H9 (cell line): ENCODE measurements at regions not wholly inside any gene's neighbourhood (a gene's known extent, or its start where the extent isn't known, plus 50 kb on each side); places are given as distances from the start of the nearest gene placed in this dataset.

Experiments used
- DNase-seq: peaks from one replicate; pipeline ENCODE4 v3.0.0-alpha.2; 2017
- H2AFZ ChIP-seq: one replicate; pipeline ENCODE4 v1.6.1; 2013; ENCODE audit warnings: mild to moderate bottlenecking, low read length, control low read depth, moderate library complexity
- H2AK5ac ChIP-seq: 2 replicates; pipeline ENCODE4 v1.6.1; 2013; ENCODE audit warnings: low read length, control low read depth, mixed read lengths; ENCODE audit not compliant: insufficient read length
- H2BK120ac ChIP-seq: one replicate; pipeline ENCODE4 v1.6.1; 2013; ENCODE audit warnings: low read depth, mild to moderate bottlenecking, low read length, control low read depth, inconsistent platforms; ENCODE audit not compliant: poor library complexity, severe bottlenecking
- H2BK12ac ChIP-seq: 2 replicates; pipeline ENCODE4 v1.6.1; 2013; ENCODE audit warnings: low read length, control low read depth, mixed read lengths, low read depth; ENCODE audit not compliant: insufficient read length
- H2BK15ac ChIP-seq: 2 replicates; pipeline ENCODE4 v1.6.1; 2013; ENCODE audit warnings: low read depth, low read length, control low read depth
- H2BK20ac ChIP-seq: one replicate; pipeline ENCODE4 v1.6.1; 2013; ENCODE audit warnings: low read depth, mild to moderate bottlenecking, low read length, control low read depth, inconsistent platforms; ENCODE audit not compliant: poor library complexity, severe bottlenecking
- H2BK5ac ChIP-seq: 2 replicates; pipeline ENCODE4 v1.6.1; 2013; ENCODE audit warnings: low read length, control low read depth, mixed read lengths; ENCODE audit not compliant: insufficient read length
- H3K14ac ChIP-seq: 2 replicates; pipeline ENCODE4 v1.6.1; 2013; ENCODE audit warnings: low read length, control low read depth; ENCODE audit not compliant: insufficient read depth
- H3K18ac ChIP-seq: 2 replicates; pipeline ENCODE4 v1.6.1; 2013; ENCODE audit warnings: low read depth, mild to moderate bottlenecking, mixed read lengths, low read length, control low read depth; ENCODE audit not compliant: insufficient read length
- H3K23ac ChIP-seq: 2 replicates; pipeline ENCODE4 v1.6.1; 2013; ENCODE audit warnings: low read length, control low read depth, mixed read lengths, low read depth; ENCODE audit not compliant: insufficient read length
- H3K23me2 ChIP-seq: 2 replicates; pipeline ENCODE4 v1.6.1; 2013; ENCODE audit warnings: low read depth, mild to moderate bottlenecking, mixed read lengths, low read length, control low read depth; ENCODE audit not compliant: insufficient read length, poor library complexity, severe bottlenecking
- H3K27ac ChIP-seq: 2 replicates; pipeline ENCODE4 v1.5.1; 2013; ENCODE audit warnings: low read length, control low read depth, mixed read lengths, low read depth; ENCODE audit not compliant: insufficient read length
- H3K27me3 ChIP-seq: 2 replicates; pipeline ENCODE4 v1.6.1; 2013; ENCODE audit warnings: low read length, control low read depth, inconsistent platforms; ENCODE audit not compliant: insufficient read depth
- H3K4ac ChIP-seq: 2 replicates; pipeline ENCODE4 v1.6.1; 2013; ENCODE audit warnings: low read depth, mild to moderate bottlenecking, control low read depth, inconsistent platforms, low read length, moderate library complexity
- H3K4me1 ChIP-seq: 2 replicates; pipeline ENCODE4 v1.6.1; 2013; ENCODE audit warnings: low read length, control low read depth, inconsistent platforms; ENCODE audit not compliant: insufficient read depth
- H3K4me2 ChIP-seq: 2 replicates; pipeline ENCODE4 v1.6.1; 2013; ENCODE audit warnings: low read length, control low read depth, mixed read lengths; ENCODE audit not compliant: insufficient read length, insufficient read depth
- H3K56ac ChIP-seq: 2 replicates; pipeline ENCODE4 v1.6.1; 2013; ENCODE audit warnings: low read depth, mild to moderate bottlenecking, mixed read lengths, low read length, control low read depth; ENCODE audit not compliant: insufficient read length
- H3K79me1 ChIP-seq: 2 replicates; pipeline ENCODE4 v1.6.1; 2013; ENCODE audit warnings: low read depth, mild to moderate bottlenecking, moderate library complexity, low read length, control low read depth, inconsistent platforms; ENCODE audit not compliant: insufficient read depth, poor library complexity, severe bottlenecking
- H3K79me2 ChIP-seq: 2 replicates; pipeline ENCODE4 v1.6.1; 2013; ENCODE audit warnings: low read length, control low read depth, inconsistent platforms; ENCODE audit not compliant: insufficient read depth
- H3K9ac ChIP-seq: 2 replicates; pipeline ENCODE4 v1.6.1; 2013; ENCODE audit warnings: low read length, control low read depth, mixed read lengths; ENCODE audit not compliant: insufficient read length; ENCODE audit errors: extremely low read depth
- H3K9me3 ChIP-seq: one replicate; pipeline ENCODE4 v1.6.1; 2013; ENCODE audit warnings: low read depth, low read length, inconsistent platforms; ENCODE audit not compliant: control insufficient read depth
- H3T11ph ChIP-seq: one replicate; pipeline ENCODE4 v1.6.1; 2013; ENCODE audit warnings: mild to moderate bottlenecking, low read length, control low read depth, inconsistent platforms
- H4K20me1 ChIP-seq: one replicate; pipeline ENCODE4 v1.6.1; 2013; ENCODE audit not compliant: control insufficient read depth, insufficient read length, insufficient read depth
- H4K5ac ChIP-seq: 2 replicates; pipeline ENCODE4 v1.6.1; 2013; ENCODE audit warnings: low read depth, mild to moderate bottlenecking, mixed read lengths, low read length, control low read depth; ENCODE audit not compliant: insufficient read length
- H4K8ac ChIP-seq: replicated peaks from 2 replicates; pipeline ENCODE4 v1.6.1; 2013; ENCODE audit warnings: low read length, control low read depth, mixed read lengths, low read depth; ENCODE audit not compliant: insufficient read length
- H4K91ac ChIP-seq: 2 replicates; pipeline ENCODE4 v1.6.1; 2013; ENCODE audit warnings: low read depth, mild to moderate bottlenecking, moderate library complexity, mixed read lengths, low read length, control low read depth; ENCODE audit not compliant: insufficient read length
- H3K27ac Mint-ChIP-seq, 3 experiments: 2 replicates in 2 of 3; 3 replicates in 1 of 3; pipeline ENCODE4 v1.8.0; 2020 to 2021; ENCODE audit warnings: mixed read lengths in 3 of 3, mild to moderate bottlenecking in 1 of 3, moderate library complexity in 1 of 3
- H3K27me3 Mint-ChIP-seq: 2 replicates; pipeline ENCODE4 v1.8.0; 2021; ENCODE audit warnings: low read depth, mild to moderate bottlenecking, moderate library complexity, mixed read lengths
- H3K36me3 Mint-ChIP-seq, 3 experiments: 2 replicates in 2 of 3; 3 replicates in 1 of 3; pipeline ENCODE4 v1.8.0; 2020 to 2021; ENCODE audit warnings: low read depth in 3 of 3, mixed read lengths in 3 of 3; ENCODE audit not compliant: insufficient read depth in 1 of 3
- H3K4me1 Mint-ChIP-seq, 2 experiments: 2 replicates each; pipeline ENCODE4 v1.8.0; 2020; ENCODE audit warnings: mixed read lengths in 2 of 2
- H3K4me3 Mint-ChIP-seq, 2 experiments: 2 replicates in 1 of 2; 3 replicates in 1 of 2; pipeline ENCODE4 v1.8.0; 2020 to 2021; ENCODE audit warnings: mild to moderate bottlenecking in 2 of 2, mixed read lengths in 2 of 2, moderate library complexity in 1 of 2
- H3K9me3 Mint-ChIP-seq, 2 experiments: 2 replicates in 1 of 2; 3 replicates in 1 of 2; pipeline ENCODE4 v1.8.0; 2020; ENCODE audit warnings: mild to moderate bottlenecking in 2 of 2, mixed read lengths in 2 of 2, moderate library complexity in 1 of 2
- CTCF ChIP-seq: fragments of 200-600 bp; sonication (generic); conservative IDR thresholded peaks from 3 replicates; pipeline ENCODE4 v1.8.0; 2021; ENCODE audit warnings: antibody characterized with exemption, mild to moderate bottlenecking
- WGBS: extraction: QIAGEN DNeasy Blood & Tissue Kit; methylation state at CpG from one replicate; pipeline ENCODE4 v1.1.7; 2013; ENCODE audit warnings: missing lambda C conversion rate, low lambda C conversion rate, mixed read lengths; ENCODE audit not compliant: insufficient read length; ENCODE audit errors: extremely low coverage; 5-methylcytosine and 5-hydroxymethylcytosine counted together

GRCh38 chr20:7722564-7722963, 217.7 kb downstream of the HAO1 start:
- no peaks in the 10 kb centered on the region for H3K9me3 ChIP-seq
- no peak overlapping the region for H3K27ac ChIP-seq
- H4K8ac ChIP-seq = no peak overlapping the region
- no peaks in the 10 kb centered on the region for H3K27me3 ChIP-seq
- H2BK12ac ChIP-seq = no peak overlapping the region
- no peak overlapping the region for H3T11ph ChIP-seq
- no peak overlapping the region for H4K91ac ChIP-seq
- H4K20me1 ChIP-seq = no peaks in the 10 kb centered on the region
- H2AK5ac ChIP-seq = no peak overlapping the region
- H3K14ac ChIP-seq = no peak overlapping the region
- no peak overlapping the region for H2AFZ ChIP-seq
- H3K4me2 ChIP-seq = no peak overlapping the region
- Mint-ChIP-seq H3K36me3 (no peaks in the 10 kb centered on the region), H3K4me1 (no peaks in the 10 kb centered on the region), H3K27ac (no peak overlapping the region), H3K4me3 (no peak overlapping the region), H3K27me3 (no peaks in the 10 kb centered on the region), H3K9me3 (no peaks in the 10 kb centered on the region)
- no peak overlapping the region for H3K18ac ChIP-seq
- no peaks in the 10 kb centered on the region for H3K4me1 ChIP-seq
- WGBS = no CpG with 5 or more reads among the region's 5 CpGs
- H3K23ac ChIP-seq = no peak overlapping the region
- H3K79me1 ChIP-seq = no peaks in the 10 kb centered on the region
- no peak overlapping the region for H3K9ac ChIP-seq
- TF ChIP-seq CTCF = no peak
- H3K4ac ChIP-seq = no peak overlapping the region
- no peak overlapping the region for H2BK20ac ChIP-seq
- H3K56ac ChIP-seq = no peak overlapping the region
- no peak overlapping the region for H2BK15ac ChIP-seq
- no peak for DNase-seq
- no peaks in the 10 kb centered on the region for H3K23me2 ChIP-seq
- H2BK120ac ChIP-seq = no peak overlapping the region
- H4K5ac ChIP-seq = no peak overlapping the region
- H3K79me2 ChIP-seq = no peaks in the 10 kb centered on the region
- no peak overlapping the region for H2BK5ac ChIP-seq
